Transverse colon (tissue), 3 donors: ENCODE measurements at regions not wholly inside any gene's neighbourhood (a gene's known extent, or its start where the extent isn't known, plus 50 kb on each side); places are given as distances from the start of the nearest gene placed in this dataset.

Experiments used
- EP300 ChIP-seq: sonication (generic); formaldehyde crosslinking; IDR thresholded peaks from one replicate; pipeline ENCODE4 v1.6.1; 2017; ENCODE audit warnings: antibody characterized with exemption, low read depth
- POLR2A ChIP-seq: fragments of 450-650 bp; IDR thresholded peaks from one replicate; pipeline ENCODE4 v1.6.1; 2016; ENCODE audit warnings: antibody characterized with exemption, mild to moderate bottlenecking, moderate library complexity
- TF ChIP-seq, protein P1 (sequence below), 5 experiments: fragments of 200-600 bp in 3 of 5; fragments of 450-650 bp in 2 of 5; sonication (generic) in 3 of 5; IDR thresholded peaks; 1 replicate in 2 of 5; 2 replicates in 3 of 5; pipeline ENCODE4 v1.5.1; 2016 to 2017; ENCODE audit warnings: antibody characterized with exemption in 5 of 5, inconsistent platforms in 3 of 5, mild to moderate bottlenecking in 2 of 5, moderate library complexity in 1 of 5

DNA sequence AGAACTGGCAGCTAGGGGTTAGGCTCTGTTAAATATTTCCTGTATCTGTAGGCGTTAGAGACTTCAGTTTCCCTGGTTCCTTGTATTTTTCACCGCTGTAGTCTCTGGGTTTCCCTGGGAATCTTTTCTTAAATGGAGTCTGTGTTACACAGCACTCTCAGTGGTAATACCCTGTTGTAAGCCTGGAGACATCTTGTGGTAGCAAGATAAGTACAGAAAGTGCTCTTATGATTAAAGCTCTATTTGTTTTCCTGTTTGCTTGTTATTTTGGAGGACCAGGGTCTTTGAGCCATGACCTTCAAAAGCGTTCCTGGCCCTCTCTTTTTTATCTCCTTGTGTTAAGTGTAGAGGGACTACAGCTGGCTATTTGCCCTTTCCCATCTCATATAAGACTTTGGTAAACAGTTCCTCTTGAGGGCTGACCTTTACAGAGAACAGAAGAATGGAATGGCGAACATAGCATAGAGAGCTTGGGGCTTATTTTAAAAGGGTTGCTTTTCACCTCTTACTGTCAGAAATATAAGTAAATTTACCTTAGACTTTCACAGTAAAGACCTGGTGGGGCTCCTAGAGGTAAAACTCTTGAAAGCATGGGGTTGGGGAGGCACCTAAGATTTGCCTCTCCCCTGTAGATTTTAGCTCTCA, 782.5 kb downstream of the FAT4 start:
- TF ChIP-seq, protein P1, sequence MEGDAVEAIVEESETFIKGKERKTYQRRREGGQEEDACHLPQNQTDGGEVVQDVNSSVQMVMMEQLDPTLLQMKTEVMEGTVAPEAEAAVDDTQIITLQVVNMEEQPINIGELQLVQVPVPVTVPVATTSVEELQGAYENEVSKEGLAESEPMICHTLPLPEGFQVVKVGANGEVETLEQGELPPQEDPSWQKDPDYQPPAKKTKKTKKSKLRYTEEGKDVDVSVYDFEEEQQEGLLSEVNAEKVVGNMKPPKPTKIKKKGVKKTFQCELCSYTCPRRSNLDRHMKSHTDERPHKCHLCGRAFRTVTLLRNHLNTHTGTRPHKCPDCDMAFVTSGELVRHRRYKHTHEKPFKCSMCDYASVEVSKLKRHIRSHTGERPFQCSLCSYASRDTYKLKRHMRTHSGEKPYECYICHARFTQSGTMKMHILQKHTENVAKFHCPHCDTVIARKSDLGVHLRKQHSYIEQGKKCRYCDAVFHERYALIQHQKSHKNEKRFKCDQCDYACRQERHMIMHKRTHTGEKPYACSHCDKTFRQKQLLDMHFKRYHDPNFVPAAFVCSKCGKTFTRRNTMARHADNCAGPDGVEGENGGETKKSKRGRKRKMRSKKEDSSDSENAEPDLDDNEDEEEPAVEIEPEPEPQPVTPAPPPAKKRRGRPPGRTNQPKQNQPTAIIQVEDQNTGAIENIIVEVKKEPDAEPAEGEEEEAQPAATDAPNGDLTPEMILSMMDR (IDR thresholded peaks at IDR 0.05): no peak
- no peak for TF ChIP-seq EP300
- no peak for TF ChIP-seq POLR2A
